ENCODE measurements at regions not wholly inside any gene's neighbourhood (a gene's known extent, or its start where the extent isn't known, plus 50 kb on each side); places are given as distances from the start of the nearest gene placed in this dataset.
A peak's percentile ranks its signal among the peaks of the same experiment; 100 is the strongest.

DNA sequence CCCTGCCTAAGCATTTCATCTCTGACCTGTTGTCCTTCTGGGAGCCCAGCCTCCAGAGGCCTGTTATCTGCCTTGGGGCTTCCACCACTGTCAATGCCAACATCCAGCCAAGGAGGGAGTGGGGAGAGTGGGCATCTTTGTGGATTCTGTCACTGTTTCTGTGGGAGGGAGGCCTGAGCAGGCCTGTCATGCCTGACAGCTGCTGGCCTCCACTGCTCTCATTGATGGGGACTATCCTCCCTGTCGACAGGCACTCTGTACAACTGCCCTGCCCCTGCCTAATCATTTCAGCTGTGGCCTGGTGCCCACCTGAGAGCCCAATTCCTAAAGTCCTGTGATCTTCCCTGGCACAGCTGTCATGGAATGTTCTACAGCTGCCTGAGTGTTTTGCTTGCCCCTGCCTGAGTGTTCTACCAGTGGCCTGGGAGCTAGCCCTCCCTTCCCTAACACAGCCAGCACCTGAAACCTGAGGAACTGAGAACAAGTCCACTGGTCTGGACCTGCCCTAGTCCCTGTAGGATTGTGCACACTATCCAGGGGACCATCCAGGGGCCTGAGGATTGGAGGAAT is 145.3 kb downstream of the FAM83B start:
- 58% methylated on average over 1 of the region's 1 CpG for WGBS
- Histone ChIP-seq H3K36me3 (no peaks in the 10 kb centered on the region), H3K4me1 (replicated peaks) (no peaks in the 10 kb centered on the region), H3K27ac (no peak overlapping the region), H3K4me3 (no peak overlapping the region), H3K9me3 (no peaks in the 10 kb centered on the region), H3K27me3 (replicated peaks; ENCODE audit: insufficient read depth) (no peaks in the 10 kb centered on the region)
- intact Hi-C loops (cut with DNase I): no loop called here
- no peak for DNase-seq (ENCODE audit: low spot score)
- TF ChIP-seq POLR2A (IDR thresholded peaks at IDR 0.05): no peak
- no peak for TF ChIP-seq POLR2AphosphoS5 (IDR thresholded peaks at IDR 0.05)
- TF ChIP-seq CTCF (IDR thresholded peaks at IDR 0.05): no peak

- H3K4me3 ChIP-seq: no peak overlapping the region
- H3K4me1 ChIP-seq (replicated peaks): no peaks in the 10 kb centered on the region
- intact Hi-C loops (cut with DNase I): no loop called here
- no peaks in the 10 kb centered on the region for H3K27me3 ChIP-seq (replicated peaks; ENCODE audit: insufficient read depth)
- H3K9me3 ChIP-seq: no peaks in the 10 kb centered on the region
- H3K27ac ChIP-seq: no peak overlapping the region
- no peak for DNase-seq (ENCODE audit: low spot score)
- TF ChIP-seq CTCF (IDR thresholded peaks at IDR 0.05): peak in 3 of 4 experiments; percentile 24 to 42 (median 41)
- TF ChIP-seq POLR2A (IDR thresholded peaks at IDR 0.05): no peak
- TF ChIP-seq POLR2AphosphoS5 (IDR thresholded peaks at IDR 0.05): no peak
- H3K36me3 ChIP-seq: no peaks in the 10 kb centered on the region
Observed at GRCh38 chr6:54992789-54993188, 146.2 kb downstream of the FAM83B start.

GRCh38 chr6:54993294-54993693 is 146.7 kb downstream of the FAM83B start:
- no peaks in the 10 kb centered on the region for H3K4me1 ChIP-seq (replicated peaks)
- H3K27ac ChIP-seq: no peak overlapping the region
- no peaks in the 10 kb centered on the region for H3K27me3 ChIP-seq (replicated peaks; ENCODE audit: insufficient read depth)
- H3K9me3 ChIP-seq: no peaks in the 10 kb centered on the region
- WGBS: 87% methylated on average over 4 of the region's 4 CpGs
- intact Hi-C loops (cut with DNase I): no loop called here
- no peaks in the 10 kb centered on the region for H3K36me3 ChIP-seq
- DNase-seq (ENCODE audit: low spot score): no peak
- no peak overlapping the region for H3K4me3 ChIP-seq
- TF ChIP-seq POLR2AphosphoS5 (IDR thresholded peaks at IDR 0.05) (no peak), CTCF (IDR thresholded peaks at IDR 0.05) (no peak), POLR2A (IDR thresholded peaks at IDR 0.05) (no peak)

- Histone ChIP-seq H3K27ac (no peak overlapping the region), H3K4me3 (no peak overlapping the region), H3K36me3 (no peaks in the 10 kb centered on the region), H3K27me3 (replicated peaks; ENCODE audit: insufficient read depth) (no peaks in the 10 kb centered on the region), H3K4me1 (replicated peaks) (no peaks in the 10 kb centered on the region), H3K9me3 (no peaks in the 10 kb centered on the region)
- whole genome bisulfite sequencing: 66% methylated on average over 2 of the region's 2 CpGs
- TF ChIP-seq POLR2A (IDR thresholded peaks at IDR 0.05) (no peak), CTCF (IDR thresholded peaks at IDR 0.05) (no peak), POLR2AphosphoS5 (IDR thresholded peaks at IDR 0.05) (no peak)
- no peak for DNase-seq (ENCODE audit: low spot score)
- intact Hi-C loops (cut with DNase I): no loop called here
Observed at GRCh38 chr6:54993948-54994347, 147.4 kb downstream of the FAM83B start.

DNA sequence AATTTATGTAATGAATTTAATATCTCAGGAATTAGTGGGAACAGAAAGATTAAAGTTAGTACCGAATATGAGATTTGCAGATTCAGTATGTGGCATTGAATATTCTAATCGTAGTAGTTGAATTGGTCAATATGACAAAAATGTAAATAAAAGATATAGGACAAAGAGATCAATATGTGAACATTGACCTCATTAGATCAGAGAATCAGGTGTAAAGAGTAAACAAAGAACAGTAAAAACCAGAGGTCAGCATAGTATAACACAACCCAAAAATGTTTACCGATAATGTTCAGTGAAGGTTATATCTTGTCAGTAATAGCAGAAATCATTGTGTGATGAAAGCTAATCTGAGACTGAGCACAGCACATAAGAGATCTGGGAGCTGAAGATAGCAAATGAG is 152.0 kb downstream of the FAM83B start:
- Histone ChIP-seq H3K4me1 (replicated peaks) (no peaks in the 10 kb centered on the region), H3K9me3 (no peaks in the 10 kb centered on the region), H3K27me3 (replicated peaks; ENCODE audit: insufficient read depth) (no peaks in the 10 kb centered on the region), H3K27ac (no peak overlapping the region), H3K36me3 (no peaks in the 10 kb centered on the region), H3K4me3 (no peak overlapping the region)
- 98% methylated on average over 3 of the region's 3 CpGs for WGBS
- TF ChIP-seq CTCF (IDR thresholded peaks at IDR 0.05) (no peak), POLR2AphosphoS5 (IDR thresholded peaks at IDR 0.05) (no peak), POLR2A (IDR thresholded peaks at IDR 0.05) (no peak)
- DNase-seq (ENCODE audit: low spot score): no peak
- intact Hi-C loops (cut with DNase I): no loop called here
